ENCODE measurements at regions not wholly inside any gene's neighbourhood (a gene's known extent, or its start where the extent isn't known, plus 50 kb on each side); places are given as distances from the start of the nearest gene placed in this dataset.
"Not testable (repeated sequence)": the region's sequence is repeated elsewhere in the genome, so short reads cannot be mapped to it uniquely, and the experiment has no call there.

- DNase-seq (no peak), ATAC-seq (ENCODE audit: poor library complexity) (no peak)
- POLR2A ChIA-PET: no interaction called here
- no peaks in the 10 kb centered on the region for H3K27me3 ChIP-seq (ENCODE audit: control insufficient read depth in 1 of 2, insufficient read depth in 2 of 2, low read length in 2 of 2)
- Mint-ChIP-seq H3K9me3 (peaks cover 5% of the 10 kb centered on the region), H3K4me3 (no peak overlapping the region), H3K27ac (no peak overlapping the region), H3K4me1 (ENCODE audit: low read depth) (no peaks in the 10 kb centered on the region), H3K36me3 (ENCODE audit: low read depth) (no peaks in the 10 kb centered on the region), H3K27me3 (no peaks in the 10 kb centered on the region)
- intact Hi-C loops (cut with DNase I, micrococcal nuclease): no loop called here
- H3K36me3 ChIP-seq (ENCODE audit: insufficient read depth, low read length): no peaks in the 10 kb centered on the region
- no peak overlapping the region for H3K27ac ChIP-seq (ENCODE audit: low read depth in 1 of 2, low read length in 2 of 2)
- H3K4me3 ChIP-seq (ENCODE audit: low read length): no peak overlapping the region
- no peaks in the 10 kb centered on the region for H3K9me3 ChIP-seq (ENCODE audit: control insufficient read depth in 1 of 2, insufficient read depth in 1 of 2, low read length in 2 of 2)
- no peaks in the 10 kb centered on the region for H3K4me1 ChIP-seq (ENCODE audit: insufficient read depth, low read length)
- no peak for TF ChIP-seq CTCF (IDR thresholded peaks at IDR 0.05)
- CTCF ChIA-PET: interaction anchor here (0.5 kb wide), 1 partner anchor 1512 kb away, joined by 3 read pairs; no protein-coding TSS in a partner anchor
These were observed 265.4 kb upstream of the MAGEB18 start for GRCh38 chrX:25872786-25873185.

- intact Hi-C loops (cut with DNase I, micrococcal nuclease): no loop called here
- no peaks in the 10 kb centered on the region for H3K36me3 ChIP-seq (ENCODE audit: insufficient read depth, low read length)
- no peak overlapping the region for H3K4me3 ChIP-seq (ENCODE audit: low read length)
- H3K9me3 Mint-ChIP-seq: peaks cover 5% of the 10 kb centered on the region
- H3K27me3 ChIP-seq (ENCODE audit: control insufficient read depth in 1 of 2, insufficient read depth in 2 of 2, low read length in 2 of 2): no peaks in the 10 kb centered on the region
- no peaks in the 10 kb centered on the region for H3K4me1 ChIP-seq (ENCODE audit: insufficient read depth, low read length)
- no peaks in the 10 kb centered on the region for H3K4me1 Mint-ChIP-seq (ENCODE audit: low read depth)
- ChIA-PET POLR2A (no interaction called here), CTCF (interaction anchor here (0.5 kb wide), 1 partner anchor 1512 kb away, joined by 3 read pairs; no protein-coding TSS in a partner anchor)
- no peak overlapping the region for H3K27ac Mint-ChIP-seq
- DNase-seq (no peak), ATAC-seq (ENCODE audit: poor library complexity) (no peak)
- H3K36me3 Mint-ChIP-seq (ENCODE audit: low read depth): no peaks in the 10 kb centered on the region
- H3K9me3 ChIP-seq (ENCODE audit: control insufficient read depth in 1 of 2, insufficient read depth in 1 of 2, low read length in 2 of 2): no peaks in the 10 kb centered on the region
- no peak for TF ChIP-seq CTCF (IDR thresholded peaks at IDR 0.05)
- H3K4me3 Mint-ChIP-seq: no peak overlapping the region
- H3K27ac ChIP-seq (ENCODE audit: low read depth in 1 of 2, low read length in 2 of 2): no peak overlapping the region
- no peaks in the 10 kb centered on the region for H3K27me3 Mint-ChIP-seq
These were observed 264.9 kb upstream of the MAGEB18 start for GRCh38 chrX:25873196-25873595.

- ChIA-PET CTCF (no interaction called here), POLR2A (no interaction called here)
- DNase-seq (no peak), ATAC-seq (ENCODE audit: poor library complexity) (no peak)
- no peaks in the 10 kb centered on the region for H3K36me3 Mint-ChIP-seq (ENCODE audit: low read depth)
- Histone ChIP-seq H3K36me3 (ENCODE audit: insufficient read depth, low read length) (no peaks in the 10 kb centered on the region), H3K9me3 (ENCODE audit: control insufficient read depth in 1 of 2, insufficient read depth in 1 of 2, low read length in 2 of 2) (peaks cover 0 to 11% of the 10 kb centered on the region in 2 experiments), H3K27me3 (ENCODE audit: control insufficient read depth in 1 of 2, insufficient read depth in 2 of 2, low read length in 2 of 2) (no peaks in the 10 kb centered on the region), H3K27ac (ENCODE audit: low read depth in 1 of 2, low read length in 2 of 2) (no peak overlapping the region), H3K4me1 (ENCODE audit: insufficient read depth, low read length) (no peaks in the 10 kb centered on the region), H3K4me3 (ENCODE audit: low read length) (no peak overlapping the region)
- H3K27ac Mint-ChIP-seq: no peak overlapping the region
- TF ChIP-seq CTCF (IDR thresholded peaks at IDR 0.05): no peak
- H3K27me3 Mint-ChIP-seq: no peaks in the 10 kb centered on the region
- intact Hi-C loops (cut with DNase I, micrococcal nuclease): no loop called here
- no peaks in the 10 kb centered on the region for H3K9me3 Mint-ChIP-seq
- H3K4me1 Mint-ChIP-seq (ENCODE audit: low read depth): no peaks in the 10 kb centered on the region
- H3K4me3 Mint-ChIP-seq: no peak overlapping the region
These were observed 259.3 kb upstream of the MAGEB18 start for GRCh38 chrX:25878806-25879205.

- DNase-seq; H3K4me3 ChIP-seq (ENCODE audit: low read length); H3K4me3 Mint-ChIP-seq; POLR2A ChIA-PET; H3K36me3 Mint-ChIP-seq (ENCODE audit: low read depth); H3K36me3 ChIP-seq (ENCODE audit: insufficient read depth, low read length); H3K4me1 ChIP-seq (ENCODE audit: insufficient read depth, low read length); H3K27me3 ChIP-seq (ENCODE audit: control insufficient read depth in 1 of 2, insufficient read depth in 2 of 2, low read length in 2 of 2); H3K4me1 Mint-ChIP-seq (ENCODE audit: low read depth); CTCF ChIA-PET; H3K27ac Mint-ChIP-seq; H3K27me3 Mint-ChIP-seq; H3K27ac ChIP-seq (ENCODE audit: low read depth in 1 of 2, low read length in 2 of 2); intact Hi-C loops (cut with DNase I, micrococcal nuclease); H3K9me3 Mint-ChIP-seq; ATAC-seq (ENCODE audit: poor library complexity): not testable (repeated sequence)
- H3K9me3 ChIP-seq (ENCODE audit: control insufficient read depth in 1 of 2, insufficient read depth in 1 of 2, low read length in 2 of 2): peaks cover 0 to 11% of the 10 kb centered on the region in 2 experiments
These were observed 255.6 kb upstream of the MAGEB18 start for GRCh38 chrX:25882503-25882902.
